HG02943 (cell line): ENCODE measurements at regions not wholly inside any gene's neighbourhood (a gene's known extent, or its start where the extent isn't known, plus 50 kb on each side); places are given as distances from the start of the nearest gene placed in this dataset.

Source experiments
- ATAC-seq: cut with Tn5 transposase; IDR thresholded peaks from one replicate; pipeline ENCODE4 v1.9.1; 2021; ENCODE audit warnings: mild to moderate bottlenecking, low read depth, moderate library complexity; ENCODE audit not compliant: unreplicated experiment

- no peak for ATAC-seq
These were observed 50.0 kb upstream of the RNU6ATAC start for GRCh38 chr9:134214386-134214765.

DNA sequence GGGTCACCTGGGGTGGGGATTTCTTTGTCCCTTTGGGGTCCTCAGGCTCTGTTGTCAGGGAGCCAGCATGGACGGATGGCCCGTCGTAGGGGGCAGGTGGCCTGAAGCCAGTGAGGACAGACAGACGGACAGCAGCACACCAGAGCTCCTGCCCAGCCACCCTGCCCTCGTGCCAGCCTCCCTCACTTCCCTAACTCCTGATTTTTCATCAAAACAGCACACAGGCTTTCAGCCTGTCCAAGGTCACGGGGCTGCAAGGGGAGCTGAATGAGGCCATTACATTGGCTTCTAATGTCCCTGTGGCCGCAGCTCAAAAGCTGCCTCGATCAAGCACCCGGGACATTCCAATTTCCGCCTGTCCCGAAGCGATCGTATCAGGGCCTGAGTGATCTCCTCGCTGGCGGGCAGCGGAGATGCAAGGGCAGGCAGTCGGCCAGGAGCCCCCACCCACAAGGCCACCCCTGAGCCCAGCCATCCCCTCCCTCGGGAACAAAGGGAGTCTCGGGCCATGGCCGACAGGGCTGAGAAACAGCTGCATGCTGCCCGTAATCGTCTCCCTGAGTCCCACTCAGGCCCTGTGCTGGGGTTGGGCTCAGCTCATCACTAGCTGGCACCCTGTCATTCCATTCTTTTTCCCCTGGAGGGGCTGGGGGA, 50.5 kb upstream of the RNU6ATAC start:
- no peak for ATAC-seq

GRCh38 chr9:134215420-134215698, 51.0 kb upstream of the RNU6ATAC start:
- no peak for ATAC-seq

- ATAC-seq = no peak
These were observed 51.5 kb upstream of the RNU6ATAC start for GRCh38 chr9:134215699-134216448.

DNA sequence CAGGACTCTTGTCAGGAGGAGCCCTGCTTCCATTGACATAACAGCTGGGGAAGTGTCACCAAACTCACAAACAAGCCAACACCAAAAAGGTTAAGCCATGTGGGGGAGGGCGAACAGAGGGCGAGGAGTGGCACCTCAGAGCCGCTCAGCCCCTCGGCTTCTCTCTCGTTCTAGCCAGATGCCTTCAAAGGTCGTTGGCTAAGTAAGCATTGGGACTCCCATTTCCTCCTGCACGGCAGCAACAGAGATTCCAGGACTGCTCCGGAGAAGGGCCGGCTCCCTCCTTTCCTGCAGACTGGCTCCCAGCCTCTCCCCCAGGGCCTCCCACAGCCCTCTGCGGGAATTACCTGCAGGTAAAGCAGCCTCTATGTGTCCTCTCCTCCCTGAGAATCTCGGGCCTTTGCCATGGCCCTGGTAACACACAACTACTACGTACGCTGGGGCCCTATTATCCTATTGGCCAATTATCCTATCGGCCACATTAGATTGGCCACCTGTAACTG, 52.1 kb upstream of the RNU6ATAC start:
- ATAC-seq = no peak

DNA sequence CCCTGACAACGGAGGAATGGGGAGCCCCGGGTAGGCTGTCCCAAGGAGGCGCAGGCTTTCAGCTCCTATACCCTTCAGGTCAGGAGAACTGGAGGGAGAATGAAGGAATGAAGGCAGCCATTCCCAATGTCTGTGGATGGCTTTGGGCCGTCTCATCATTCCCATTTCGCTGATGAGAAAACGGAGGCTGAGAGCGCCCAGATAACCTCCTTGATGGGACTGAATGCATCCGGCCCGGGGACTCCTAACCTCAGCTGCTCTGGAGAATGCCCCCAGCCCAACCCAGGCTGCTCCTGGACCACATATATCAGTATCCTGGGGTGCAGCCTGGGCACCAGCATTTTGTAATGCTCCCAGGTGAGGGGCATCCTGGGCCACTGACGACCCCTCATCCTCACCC, 52.6 kb upstream of the RNU6ATAC start:
- no peak for ATAC-seq

DNA sequence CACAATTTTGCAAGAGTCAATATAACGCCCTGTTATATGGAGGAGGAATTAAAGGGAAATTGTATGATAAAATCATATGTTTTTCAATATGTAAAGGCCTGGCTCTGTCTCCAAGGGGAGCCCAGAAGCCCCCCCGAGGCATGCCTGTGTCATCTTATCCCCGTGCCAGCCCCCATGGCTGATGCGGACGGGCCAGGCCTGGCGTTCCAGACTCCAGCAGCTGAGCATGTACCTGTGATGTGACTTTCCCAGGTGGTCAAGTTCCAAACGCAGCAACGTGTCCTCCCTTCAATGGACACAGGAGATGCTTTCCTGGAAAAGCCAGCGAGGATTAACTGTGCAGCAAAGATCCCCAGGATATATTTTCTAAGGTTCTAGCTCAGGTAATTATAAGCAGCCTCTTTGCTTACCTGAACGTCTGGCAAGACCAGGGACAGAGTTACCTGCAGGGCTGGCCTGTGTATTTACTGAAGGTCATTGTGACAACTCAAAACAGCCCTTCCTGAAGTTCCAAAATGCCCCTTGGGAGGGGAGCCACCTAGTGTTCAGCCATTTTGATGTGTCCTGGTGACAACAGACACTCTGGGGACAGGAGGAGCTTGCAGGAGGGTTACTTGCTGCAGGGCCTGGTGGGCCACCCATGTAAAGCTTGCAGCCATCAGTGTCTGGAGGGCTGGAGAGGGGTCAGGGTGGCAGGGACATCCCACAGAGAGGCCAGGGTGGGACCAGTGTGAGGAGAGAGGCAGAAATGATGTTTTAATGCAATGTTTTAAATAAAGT, 53.3 kb upstream of the RNU6ATAC start:
- ATAC-seq = no peak

- no peak for ATAC-seq
These were observed 53.9 kb upstream of the RNU6ATAC start for GRCh38 chr9:134218230-134218629.

DNA sequence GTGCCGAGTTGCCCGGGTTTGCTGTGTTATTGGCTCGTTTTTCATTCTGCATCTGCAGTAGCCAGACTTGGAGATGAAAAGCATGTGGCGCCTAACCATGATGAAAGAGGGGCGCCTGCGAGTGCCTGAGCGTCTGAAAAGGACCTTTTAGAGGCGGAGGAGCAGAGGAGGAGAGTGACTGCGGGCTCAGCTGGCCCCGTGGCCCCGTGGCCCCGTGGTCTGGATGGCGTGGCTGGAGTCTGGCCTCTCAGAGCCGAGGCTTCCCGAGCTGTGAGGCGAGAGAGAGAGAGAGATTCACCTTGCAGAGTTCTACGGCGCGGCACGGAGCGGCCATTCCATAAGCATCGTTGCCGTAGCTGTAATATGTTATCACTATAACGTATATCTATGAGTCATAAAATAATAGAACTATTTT, 55.3 kb upstream of the RNU6ATAC start:
- no peak for ATAC-seq

- ATAC-seq = no peak
These were observed 55.9 kb upstream of the RNU6ATAC start for GRCh38 chr9:134220311-134220710.

DNA sequence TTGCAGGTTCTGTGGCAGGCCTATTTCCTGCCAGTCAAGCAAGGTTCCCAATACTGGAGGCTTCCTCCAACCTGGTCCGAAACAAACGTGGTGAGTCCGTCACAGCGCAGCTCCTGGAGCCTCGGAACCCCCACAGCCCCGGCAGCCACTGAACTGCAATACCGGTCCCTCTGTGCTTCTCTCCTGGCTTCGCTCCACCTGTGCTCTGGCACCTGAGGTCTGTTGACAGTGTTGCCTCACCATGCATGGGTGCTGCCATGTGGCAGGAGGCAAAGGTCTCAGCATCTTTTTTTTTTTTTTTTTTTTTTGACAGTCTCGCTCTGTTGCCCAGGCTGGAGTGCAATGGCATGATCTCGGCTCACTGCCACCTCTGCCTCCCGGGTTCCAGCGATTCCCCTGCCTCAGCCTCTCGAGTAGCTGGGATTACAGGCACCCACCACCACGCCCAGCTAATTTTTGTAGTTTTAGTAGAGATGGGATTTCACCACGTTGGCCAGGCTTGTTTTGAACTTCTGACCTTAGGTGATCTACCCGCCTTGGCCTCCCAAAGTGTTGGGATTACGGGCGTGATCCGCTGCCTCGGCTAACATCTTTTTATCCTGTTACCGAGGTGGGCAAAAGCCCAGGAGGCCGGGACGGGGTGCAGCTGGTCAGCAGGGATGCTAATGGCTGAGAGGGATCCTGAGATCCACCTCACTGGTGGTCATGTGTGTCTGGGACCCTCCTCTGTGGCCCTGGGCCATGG, 57.1 kb upstream of the RNU6ATAC start:
- no peak for ATAC-seq

DNA sequence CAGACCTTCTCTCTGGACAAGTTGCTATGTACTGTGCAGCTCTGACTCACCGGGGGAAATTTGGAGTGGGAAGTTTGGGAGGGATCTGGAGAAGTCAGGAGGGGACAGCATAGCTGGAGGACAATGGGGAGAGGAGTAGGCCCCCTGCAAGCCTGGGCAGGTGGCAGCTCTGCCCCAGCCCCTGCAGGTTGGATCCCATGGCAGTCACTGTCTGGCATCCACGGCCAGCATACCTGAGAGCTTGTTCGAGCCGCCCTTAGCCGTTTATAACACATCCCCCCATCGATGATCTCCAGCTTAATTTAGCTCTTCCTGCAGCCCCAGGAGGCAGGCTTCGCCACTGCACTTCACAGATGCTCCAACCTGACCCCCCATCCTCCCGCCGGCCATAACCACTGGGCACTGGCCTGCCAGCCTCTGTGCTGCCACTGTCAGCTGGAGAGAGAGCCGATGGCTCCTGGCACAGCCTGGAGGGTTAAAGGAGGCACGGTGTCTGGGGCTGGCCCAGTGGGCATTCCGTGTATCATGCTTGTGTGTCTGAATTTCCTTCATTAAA, 57.7 kb upstream of the RNU6ATAC start:
- ATAC-seq = no peak

DNA sequence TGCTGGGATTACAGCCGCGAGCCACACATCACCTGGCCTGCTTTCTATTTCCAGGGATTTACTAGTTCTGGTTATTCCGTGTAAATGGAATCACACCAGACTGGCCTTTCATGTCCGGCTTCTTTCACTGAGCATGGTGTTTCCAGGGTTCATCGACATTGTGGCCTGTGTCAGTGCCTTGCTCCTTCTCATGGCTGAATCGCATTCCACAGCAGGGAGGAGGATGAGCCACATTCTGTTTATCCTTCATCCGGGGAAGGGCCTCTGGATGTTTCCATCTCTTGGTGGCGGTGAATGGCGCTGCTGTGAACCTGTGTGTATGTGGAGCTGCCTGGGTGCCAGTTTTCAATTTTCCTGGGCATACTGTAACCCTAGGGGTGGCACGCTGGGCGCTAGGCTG, 58.7 kb upstream of the RNU6ATAC start:
- ATAC-seq = no peak

DNA sequence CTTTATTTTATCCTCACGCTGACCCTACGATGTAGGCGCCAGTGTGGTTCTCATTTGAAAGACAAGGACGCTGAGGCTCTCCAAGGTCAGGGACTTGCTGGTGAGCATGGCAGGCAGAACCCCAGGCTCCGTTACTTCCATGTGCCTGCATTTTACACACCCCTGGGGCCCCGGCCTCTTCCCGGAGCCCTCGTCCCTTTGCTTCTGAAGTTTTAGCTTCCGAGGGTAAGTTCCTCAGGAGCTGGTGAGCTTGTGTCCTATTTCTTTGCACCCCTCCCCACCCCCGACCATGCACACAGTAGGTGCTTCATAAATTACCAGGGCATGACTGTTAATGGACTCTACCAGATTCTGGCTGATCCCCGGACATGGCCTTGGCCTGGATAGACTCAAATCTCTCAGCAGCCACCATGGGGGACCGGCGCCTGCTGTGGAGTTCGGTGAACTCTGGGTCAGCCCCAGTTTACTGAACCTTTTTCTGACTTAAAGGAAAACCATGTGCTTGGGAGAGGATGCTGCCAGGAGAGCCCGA, 59.3 kb upstream of the RNU6ATAC start:
- no peak for ATAC-seq

DNA sequence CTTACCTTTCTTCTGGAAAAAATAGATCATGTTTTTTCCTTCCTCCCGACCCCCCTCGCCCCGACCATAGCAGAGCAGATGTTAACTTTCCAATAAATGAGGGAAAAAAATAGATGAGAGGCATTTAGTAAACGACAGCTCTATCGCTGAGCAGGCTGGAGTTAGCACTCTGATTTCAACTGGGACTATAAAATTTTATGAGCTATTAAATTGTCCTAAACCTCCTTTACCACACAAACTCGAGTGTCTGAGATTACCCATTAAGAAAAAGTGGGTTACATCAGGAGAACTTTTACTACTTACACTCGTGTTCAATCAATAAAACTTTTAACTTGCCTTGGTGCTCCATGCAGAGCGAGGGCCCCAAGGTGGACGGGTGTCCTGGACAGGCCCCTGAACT, 59.8 kb upstream of the RNU6ATAC start:
- no peak for ATAC-seq

DNA sequence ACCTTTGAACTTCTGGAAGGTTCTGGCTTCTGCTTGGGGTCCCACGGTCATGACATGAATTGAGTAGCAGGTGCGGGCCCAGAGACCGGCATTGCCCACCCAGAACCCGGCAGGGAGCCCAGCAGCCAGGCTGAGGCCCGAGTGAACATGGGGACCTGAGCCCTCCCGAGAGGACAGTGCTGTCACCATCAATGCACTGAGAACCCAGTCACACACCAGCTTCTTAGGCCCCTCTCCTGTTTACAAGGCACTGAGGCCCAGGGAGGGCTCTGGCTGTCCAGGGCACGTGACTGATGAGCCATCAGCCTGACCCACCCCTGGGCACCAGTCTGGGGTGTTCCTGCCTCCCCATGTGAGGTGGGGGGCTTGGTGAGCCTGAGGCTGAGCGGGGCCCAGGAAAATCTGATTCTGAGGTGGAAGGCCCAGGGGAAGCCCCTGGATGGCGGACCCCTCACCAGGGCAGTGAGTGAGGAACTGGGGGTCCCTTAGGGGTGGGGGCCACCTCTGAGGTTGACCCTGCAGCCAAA, 60.3 kb upstream of the RNU6ATAC start:
- ATAC-seq = no peak

GRCh38 chr9:134225186-134225585, 60.8 kb upstream of the RNU6ATAC start:
- ATAC-seq = no peak

- ATAC-seq = no peak
These were observed 61.5 kb upstream of the RNU6ATAC start for GRCh38 chr9:134225816-134226215.

GRCh38 chr9:134226221-134226930, 62.0 kb upstream of the RNU6ATAC start:
- no peak for ATAC-seq
